Nephron progenitor cell (in vitro differentiated cells): ENCODE measurements at regions not wholly inside any gene's neighbourhood (a gene's known extent, or its start where the extent isn't known, plus 50 kb on each side); places are given as distances from the start of the nearest gene placed in this dataset.

Experiments used
- DNase-seq: peaks from one replicate; pipeline ENCODE4 v3.0.0; 2021
- H3K27ac Mint-ChIP-seq: 2 replicates; pipeline ENCODE4 v1.8.0; 2021; ENCODE audit warnings: mild to moderate bottlenecking, moderate library complexity, mixed read lengths
- H3K27me3 Mint-ChIP-seq: 2 replicates; pipeline ENCODE4 v1.8.0; 2021; ENCODE audit warnings: mild to moderate bottlenecking, low read depth, mixed read lengths; ENCODE audit not compliant: poor library complexity
- H3K36me3 Mint-ChIP-seq: 2 replicates; pipeline ENCODE4 v1.8.0; 2021; ENCODE audit warnings: low read depth, mixed read lengths
- H3K4me1 Mint-ChIP-seq: 2 replicates; pipeline ENCODE4 v1.8.0; 2021; ENCODE audit warnings: mixed read lengths
- H3K4me3 Mint-ChIP-seq: 2 replicates; pipeline ENCODE4 v1.8.0; 2021; ENCODE audit warnings: mild to moderate bottlenecking, moderate library complexity, mixed read lengths
- H3K9me3 Mint-ChIP-seq: 2 replicates; pipeline ENCODE4 v1.8.0; 2021; ENCODE audit warnings: mild to moderate bottlenecking, moderate library complexity, mixed read lengths
- CTCF ChIP-seq: fragments of 200-600 bp; sonication (generic); IDR thresholded peaks from 2 replicates; pipeline ENCODE4 v1.5.0; 2021; ENCODE audit warnings: antibody characterized with exemption

- peak; percentile 10 for TF ChIP-seq CTCF
- DNase-seq = no peak
- Mint-ChIP-seq H3K27me3 (peaks cover 14% of the 10 kb centered on the region), H3K4me1 (peaks cover 32% of the 10 kb centered on the region), H3K9me3 (no peaks in the 10 kb centered on the region), H3K27ac (no peak overlapping the region), H3K36me3 (no peaks in the 10 kb centered on the region), H3K4me3 (no peak overlapping the region)
Measured at GRCh38 chr6:166770216-166771116, 143.4 kb upstream of the RPS6KA2 start.

DNA sequence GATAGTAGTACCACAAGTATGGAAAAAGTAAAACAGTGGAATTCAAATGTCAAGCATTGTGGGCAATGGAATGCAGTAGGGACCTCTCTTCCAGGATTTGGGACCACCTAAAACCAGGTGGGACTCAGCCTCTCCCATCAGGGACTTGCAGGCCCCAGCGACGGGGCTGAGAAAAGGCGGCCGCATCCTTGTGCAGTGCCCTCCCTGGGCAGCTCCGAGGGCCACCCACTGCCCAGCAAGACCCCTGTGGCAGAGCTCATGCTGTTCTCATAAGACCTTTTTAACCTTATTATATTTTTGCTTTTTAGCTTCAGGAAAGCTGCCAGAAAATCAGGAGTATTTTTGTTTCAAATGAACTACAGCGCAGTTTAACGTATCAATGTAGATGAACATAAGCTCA, 142.6 kb upstream of the RPS6KA2 start:
- no peaks in the 10 kb centered on the region for H3K36me3 Mint-ChIP-seq
- TF ChIP-seq CTCF = no peak
- peaks cover 33% of the 10 kb centered on the region for H3K4me1 Mint-ChIP-seq
- H3K27me3 Mint-ChIP-seq = peaks cover 14% of the 10 kb centered on the region
- DNase-seq = no peak
- no peak overlapping the region for H3K4me3 Mint-ChIP-seq
- no peaks in the 10 kb centered on the region for H3K9me3 Mint-ChIP-seq
- no peak overlapping the region for H3K27ac Mint-ChIP-seq

DNA sequence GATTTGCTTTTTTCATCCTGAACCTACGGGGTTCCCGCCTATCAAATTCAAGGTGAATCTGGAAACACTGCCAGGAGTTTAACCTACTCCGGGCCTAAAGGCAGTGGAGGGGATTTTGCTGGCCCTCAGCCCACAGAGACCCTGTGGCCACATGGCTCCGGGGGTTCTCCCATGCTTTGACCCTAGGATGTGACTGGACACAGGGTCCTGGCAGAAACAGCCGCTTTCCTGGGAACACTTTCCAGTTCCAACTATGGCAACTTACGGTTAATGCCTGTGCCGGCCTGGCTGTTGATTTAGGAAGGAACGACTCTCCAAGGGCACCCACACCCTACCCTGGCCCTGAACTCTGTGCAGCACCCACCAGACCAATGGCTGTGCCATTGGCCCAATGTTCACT, 141.7 kb upstream of the RPS6KA2 start:
- H3K9me3 Mint-ChIP-seq = no peaks in the 10 kb centered on the region
- no peak overlapping the region for H3K4me3 Mint-ChIP-seq
- DNase-seq = no peak
- H3K27me3 Mint-ChIP-seq = peaks cover 16% of the 10 kb centered on the region
- no peak for TF ChIP-seq CTCF
- H3K4me1 Mint-ChIP-seq = peaks cover 39% of the 10 kb centered on the region
- H3K27ac Mint-ChIP-seq = peak overlapping the region; percentile 96
- no peaks in the 10 kb centered on the region for H3K36me3 Mint-ChIP-seq

DNA sequence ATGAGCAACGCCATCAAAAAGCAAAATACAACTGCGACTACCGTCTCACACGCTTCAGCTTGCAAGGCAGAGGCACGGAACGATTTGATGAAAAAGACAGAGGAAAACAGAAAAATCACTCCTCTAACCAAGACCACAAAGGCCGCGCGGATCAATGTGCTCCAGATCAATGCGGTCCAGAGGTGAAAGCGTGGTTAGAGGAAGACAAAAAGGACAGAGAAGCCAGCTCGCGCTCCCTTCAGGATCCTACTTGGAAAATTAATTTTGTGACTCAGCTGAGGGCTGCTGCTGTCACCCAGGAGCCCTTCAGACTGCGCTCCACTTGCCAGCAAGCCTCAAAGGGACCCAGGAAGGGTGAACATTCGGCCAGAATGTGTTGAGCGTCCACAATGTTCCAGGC, 140.2 kb upstream of the RPS6KA2 start:
- no peak for DNase-seq
- H3K9me3 Mint-ChIP-seq = no peaks in the 10 kb centered on the region
- no peaks in the 10 kb centered on the region for H3K36me3 Mint-ChIP-seq
- H3K27me3 Mint-ChIP-seq = peaks cover 7% of the 10 kb centered on the region
- no peak overlapping the region for H3K4me3 Mint-ChIP-seq
- peaks cover 52% of the 10 kb centered on the region for H3K4me1 Mint-ChIP-seq
- no peak overlapping the region for H3K27ac Mint-ChIP-seq
- TF ChIP-seq CTCF = no peak

GRCh38 chr6:166766769-166767168, 139.7 kb upstream of the RPS6KA2 start:
- H3K27ac Mint-ChIP-seq = no peak overlapping the region
- H3K9me3 Mint-ChIP-seq = no peaks in the 10 kb centered on the region
- H3K4me3 Mint-ChIP-seq = no peak overlapping the region
- no peak for DNase-seq
- H3K4me1 Mint-ChIP-seq = peaks cover 55% of the 10 kb centered on the region
- no peak for TF ChIP-seq CTCF
- no peaks in the 10 kb centered on the region for H3K36me3 Mint-ChIP-seq
- peaks cover 7% of the 10 kb centered on the region for H3K27me3 Mint-ChIP-seq

- Mint-ChIP-seq H3K9me3 (no peaks in the 10 kb centered on the region), H3K27me3 (peaks cover 10% of the 10 kb centered on the region), H3K27ac (no peak overlapping the region), H3K4me1 (peaks cover 55% of the 10 kb centered on the region), H3K4me3 (no peak overlapping the region), H3K36me3 (no peaks in the 10 kb centered on the region)
- no peak for TF ChIP-seq CTCF
- DNase-seq = no peak
Measured at GRCh38 chr6:166765234-166765541, 138.1 kb upstream of the RPS6KA2 start.
